B cell (primary cell): ENCODE measurements at regions not wholly inside any gene's neighbourhood (a gene's known extent, or its start where the extent isn't known, plus 50 kb on each side); places are given as distances from the start of the nearest gene placed in this dataset.

Experiments
- EZH2 ChIP-seq: IDR thresholded peaks from 2 replicates; pipeline ENCODE4 v1.6.1; 2012; ENCODE audit warnings: borderline replicate concordance, low read depth, mild to moderate bottlenecking, moderate library complexity, low read length; ENCODE audit not compliant: insufficient read depth, poor library complexity, severe bottlenecking
- TF ChIP-seq, protein P1 (sequence below): fragments of 200-600 bp; IDR thresholded peaks from one replicate; pipeline ENCODE4 v1.8.0; 2022; ENCODE audit warnings: antibody characterized with exemption, mild to moderate bottlenecking

GRCh38 chr14:99023371-99023770 is 248.6 kb downstream of the BCL11B start:
- TF ChIP-seq EZH2 = no peak
- TF ChIP-seq, protein P1, sequence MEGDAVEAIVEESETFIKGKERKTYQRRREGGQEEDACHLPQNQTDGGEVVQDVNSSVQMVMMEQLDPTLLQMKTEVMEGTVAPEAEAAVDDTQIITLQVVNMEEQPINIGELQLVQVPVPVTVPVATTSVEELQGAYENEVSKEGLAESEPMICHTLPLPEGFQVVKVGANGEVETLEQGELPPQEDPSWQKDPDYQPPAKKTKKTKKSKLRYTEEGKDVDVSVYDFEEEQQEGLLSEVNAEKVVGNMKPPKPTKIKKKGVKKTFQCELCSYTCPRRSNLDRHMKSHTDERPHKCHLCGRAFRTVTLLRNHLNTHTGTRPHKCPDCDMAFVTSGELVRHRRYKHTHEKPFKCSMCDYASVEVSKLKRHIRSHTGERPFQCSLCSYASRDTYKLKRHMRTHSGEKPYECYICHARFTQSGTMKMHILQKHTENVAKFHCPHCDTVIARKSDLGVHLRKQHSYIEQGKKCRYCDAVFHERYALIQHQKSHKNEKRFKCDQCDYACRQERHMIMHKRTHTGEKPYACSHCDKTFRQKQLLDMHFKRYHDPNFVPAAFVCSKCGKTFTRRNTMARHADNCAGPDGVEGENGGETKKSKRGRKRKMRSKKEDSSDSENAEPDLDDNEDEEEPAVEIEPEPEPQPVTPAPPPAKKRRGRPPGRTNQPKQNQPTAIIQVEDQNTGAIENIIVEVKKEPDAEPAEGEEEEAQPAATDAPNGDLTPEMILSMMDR = no peak
